GM23338 (cell line): ENCODE measurements at regions not wholly inside any gene's neighbourhood (a gene's known extent, or its start where the extent isn't known, plus 50 kb on each side); places are given as distances from the start of the nearest gene placed in this dataset.

Experiments
- ATAC-seq: fragments of 200-7000 bp; cut with Tn5 transposase; 3 replicates; pipeline ENCODE4 v1.9.1; 2020
- DNase-seq: peaks from one replicate; pipeline ENCODE4 v3.0.0-alpha.2; 2015; ENCODE audit warnings: low spot score
- H2AFZ ChIP-seq: fragments of 200-600 bp; sonication (generic); 2 replicates; pipeline ENCODE4 v1.8.0; 2016; ENCODE audit warnings: antibody characterized with exemption, mild to moderate bottlenecking, moderate library complexity
- H3F3A ChIP-seq: fragments of 200-600 bp; sonication (generic); replicated peaks from 2 replicates; pipeline ENCODE4 v1.8.0; 2017; ENCODE audit warnings: antibody characterized with exemption, mixed run types, low read depth
- H3K27ac ChIP-seq: fragments of 200-600 bp; sonication (generic); 2 replicates; pipeline ENCODE4 v1.6.1; 2016; ENCODE audit warnings: low read depth
- H3K27me3 ChIP-seq: fragments of 200-600 bp; sonication (generic); 2 replicates; pipeline ENCODE4 v1.8.0; 2016; ENCODE audit warnings: mild to moderate bottlenecking, mixed run types, moderate library complexity; ENCODE audit not compliant: insufficient read depth
- H3K36me3 ChIP-seq: fragments of 200-600 bp; sonication (generic); 2 replicates; pipeline ENCODE4 v1.8.0; 2016; ENCODE audit warnings: mild to moderate bottlenecking; ENCODE audit not compliant: insufficient read depth
- H3K4me1 ChIP-seq: fragments of 200-600 bp; sonication (generic); 2 replicates; pipeline ENCODE4 v1.8.0; 2016; ENCODE audit warnings: mild to moderate bottlenecking, moderate library complexity; ENCODE audit not compliant: insufficient read depth
- H3K4me2 ChIP-seq: fragments of 200-600 bp; sonication (generic); 2 replicates; pipeline ENCODE4 v1.7.1; 2017; ENCODE audit warnings: mixed run types
- H3K4me3 ChIP-seq: fragments of 200-600 bp; sonication (generic); 2 replicates; pipeline ENCODE4 v1.6.1; 2016; ENCODE audit warnings: mixed run types
- H3K79me2 ChIP-seq: fragments of 200-600 bp; sonication (generic); replicated peaks from 2 replicates; pipeline ENCODE4 v1.8.0; 2017; ENCODE audit warnings: mild to moderate bottlenecking; ENCODE audit not compliant: insufficient read depth
- H3K9me2 ChIP-seq: fragments of 200-600 bp; sonication (generic); 2 replicates; pipeline ENCODE4 v1.8.0; 2017; ENCODE audit not compliant: insufficient read depth
- H4K20me1 ChIP-seq: fragments of 200-600 bp; sonication (generic); replicated peaks from 2 replicates; pipeline ENCODE4 v1.8.0; 2017; ENCODE audit warnings: mild to moderate bottlenecking; ENCODE audit not compliant: insufficient read depth
- H3K27ac Mint-ChIP-seq: 2 replicates; pipeline ENCODE4 v1.8.0; 2020; ENCODE audit warnings: inconsistent platforms, mild to moderate bottlenecking, moderate library complexity, mixed read lengths
- H3K27me3 Mint-ChIP-seq: 3 replicates; pipeline ENCODE4 v1.8.0; 2022; ENCODE audit warnings: low read depth, mild to moderate bottlenecking, moderate library complexity, mixed read lengths, inconsistent platforms; ENCODE audit not compliant: insufficient read depth, poor library complexity
- H3K36me3 Mint-ChIP-seq: 3 replicates; pipeline ENCODE4 v1.8.0; 2021; ENCODE audit warnings: low read depth, mild to moderate bottlenecking, inconsistent platforms, moderate library complexity, mixed read lengths
- H3K4me1 Mint-ChIP-seq: 3 replicates; pipeline ENCODE4 v1.8.0; 2020; ENCODE audit warnings: mild to moderate bottlenecking, inconsistent platforms, mixed read lengths
- H3K4me3 Mint-ChIP-seq: 3 replicates; pipeline ENCODE4 v1.8.0; 2021; ENCODE audit warnings: moderate library complexity, mild to moderate bottlenecking, inconsistent platforms, mixed read lengths
- H3K9me3 Mint-ChIP-seq: 3 replicates; pipeline ENCODE4 v1.8.0; 2020; ENCODE audit warnings: moderate library complexity, mild to moderate bottlenecking, inconsistent platforms, mixed read lengths
- CREB1 ChIP-seq: fragments of 250-450 bp; sonication (Bioruptor Pico); IDR thresholded peaks from 2 replicates; pipeline ENCODE4 v1.5.0; 2020; ENCODE audit warnings: low read depth, mild to moderate bottlenecking, moderate library complexity
- EZH2 ChIP-seq: fragments of 200-600 bp; sonication (generic); IDR thresholded peaks from one replicate; pipeline ENCODE4 v1.8.0; 2017; ENCODE audit warnings: antibody characterized with exemption, mild to moderate bottlenecking, low read depth; ENCODE audit not compliant: unreplicated experiment
- EZH2phosphoT487 ChIP-seq: fragments of 200-600 bp; sonication (generic); IDR thresholded peaks from one replicate; pipeline ENCODE4 v1.8.1; 2018; ENCODE audit warnings: antibody characterized with exemption; ENCODE audit not compliant: unreplicated experiment
- JUNB ChIP-seq: IDR thresholded peaks from one replicate; pipeline ENCODE4 v1.6.1; 2016; ENCODE audit warnings: antibody characterized with exemption; ENCODE audit not compliant: unreplicated experiment
- NANOG ChIP-seq: IDR thresholded peaks from 2 replicates; pipeline ENCODE4 v1.6.1; 2016; ENCODE audit warnings: antibody characterized with exemption, borderline replicate concordance
- POLR2AphosphoS5 ChIP-seq: IDR thresholded peaks from 2 replicates; pipeline ENCODE4 v1.6.1; 2016; ENCODE audit warnings: antibody characterized with exemption, low read depth
- TF ChIP-seq, protein P1 (sequence below), 2 experiments: fragments of 200-600 bp in 1 of 2; sonication (generic) in 1 of 2; conservative IDR thresholded peaks; 2 replicates each; pipeline versions ENCODE4 v1.5.1 to v1.6.1; 2016 to 2017; ENCODE audit warnings: antibody characterized with exemption in 2 of 2, low read depth in 2 of 2, mild to moderate bottlenecking in 2 of 2, moderate library complexity in 1 of 2
- TF ChIP-seq, protein P2 (sequence below): fragments of 250-450 bp; sonication (Bioruptor Pico); IDR thresholded peaks from 2 replicates; pipeline ENCODE4 v1.5.0; 2020; ENCODE audit warnings: mild to moderate bottlenecking, moderate library complexity
- TF ChIP-seq, protein P3 (sequence below): IDR thresholded peaks from 2 replicates; pipeline ENCODE4 v1.6.1; 2016; ENCODE audit warnings: antibody characterized with exemption

DNA sequence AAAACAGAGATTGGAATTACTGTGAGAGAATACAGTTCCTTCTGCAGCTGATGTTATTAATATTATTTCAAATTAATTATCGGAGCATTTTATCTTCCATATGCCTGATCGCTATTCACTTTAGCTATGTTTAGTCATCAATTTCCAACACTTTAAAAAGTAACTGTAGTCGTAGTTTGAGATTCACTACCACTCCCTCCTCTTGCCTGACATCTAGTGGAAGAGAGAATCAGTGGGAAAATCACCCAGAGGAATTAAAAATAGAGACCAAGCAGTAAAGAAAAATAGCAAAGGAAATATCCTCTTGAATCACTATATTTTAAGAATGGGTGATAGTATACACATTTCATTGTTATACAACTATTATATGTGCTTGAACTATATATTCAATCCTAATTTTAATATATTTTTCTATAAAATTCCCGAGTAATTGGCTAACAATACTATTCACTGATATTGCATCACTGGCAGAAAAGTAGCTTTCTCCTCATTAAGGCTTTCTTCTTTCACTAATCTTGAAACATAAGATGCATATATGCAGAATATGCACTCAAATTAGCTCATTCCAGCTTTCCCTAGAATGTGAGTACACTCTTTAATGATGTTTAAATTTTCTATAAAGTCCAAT lies 708.7 kb downstream of the CDH9 start:
- Histone ChIP-seq H3K27ac (no peak overlapping the region), H3K36me3 (no peaks in the 10 kb centered on the region), H2AFZ (no peak overlapping the region), H3K4me3 (no peak overlapping the region), H3K4me2 (no peak overlapping the region), H3K9me2 (no peaks in the 10 kb centered on the region), H3K79me2 (no peaks in the 10 kb centered on the region), H3F3A (no peaks in the 10 kb centered on the region), H3K27me3 (no peaks in the 10 kb centered on the region), H4K20me1 (no peaks in the 10 kb centered on the region), H3K4me1 (peaks cover 6% of the 10 kb centered on the region; the same call in 1 of the 2 replicates)
- peak; percentile 45 for DNase-seq
- peaks cover 3% of the 10 kb centered on the region; the same call in 2 of the 3 replicates for H3K4me1 Mint-ChIP-seq
- ATAC-seq = no peak
- no peak overlapping the region for H3K27ac Mint-ChIP-seq
- TF ChIP-seq NANOG = no peak
- TF ChIP-seq, protein P1, sequence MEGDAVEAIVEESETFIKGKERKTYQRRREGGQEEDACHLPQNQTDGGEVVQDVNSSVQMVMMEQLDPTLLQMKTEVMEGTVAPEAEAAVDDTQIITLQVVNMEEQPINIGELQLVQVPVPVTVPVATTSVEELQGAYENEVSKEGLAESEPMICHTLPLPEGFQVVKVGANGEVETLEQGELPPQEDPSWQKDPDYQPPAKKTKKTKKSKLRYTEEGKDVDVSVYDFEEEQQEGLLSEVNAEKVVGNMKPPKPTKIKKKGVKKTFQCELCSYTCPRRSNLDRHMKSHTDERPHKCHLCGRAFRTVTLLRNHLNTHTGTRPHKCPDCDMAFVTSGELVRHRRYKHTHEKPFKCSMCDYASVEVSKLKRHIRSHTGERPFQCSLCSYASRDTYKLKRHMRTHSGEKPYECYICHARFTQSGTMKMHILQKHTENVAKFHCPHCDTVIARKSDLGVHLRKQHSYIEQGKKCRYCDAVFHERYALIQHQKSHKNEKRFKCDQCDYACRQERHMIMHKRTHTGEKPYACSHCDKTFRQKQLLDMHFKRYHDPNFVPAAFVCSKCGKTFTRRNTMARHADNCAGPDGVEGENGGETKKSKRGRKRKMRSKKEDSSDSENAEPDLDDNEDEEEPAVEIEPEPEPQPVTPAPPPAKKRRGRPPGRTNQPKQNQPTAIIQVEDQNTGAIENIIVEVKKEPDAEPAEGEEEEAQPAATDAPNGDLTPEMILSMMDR (conservative IDR thresholded peaks at IDR 0.05; ENCODE audit: low read depth in 2 of 2) = peak; percentile 73 to 78
- no peaks in the 10 kb centered on the region; the same call in 1 of the 3 replicates for H3K36me3 Mint-ChIP-seq
- peaks cover 8% of the 10 kb centered on the region; the same call in 2 of the 3 replicates for H3K9me3 Mint-ChIP-seq
- peaks cover 2% of the 10 kb centered on the region for H3K27me3 Mint-ChIP-seq
- no peak overlapping the region for H3K4me3 Mint-ChIP-seq

DNA sequence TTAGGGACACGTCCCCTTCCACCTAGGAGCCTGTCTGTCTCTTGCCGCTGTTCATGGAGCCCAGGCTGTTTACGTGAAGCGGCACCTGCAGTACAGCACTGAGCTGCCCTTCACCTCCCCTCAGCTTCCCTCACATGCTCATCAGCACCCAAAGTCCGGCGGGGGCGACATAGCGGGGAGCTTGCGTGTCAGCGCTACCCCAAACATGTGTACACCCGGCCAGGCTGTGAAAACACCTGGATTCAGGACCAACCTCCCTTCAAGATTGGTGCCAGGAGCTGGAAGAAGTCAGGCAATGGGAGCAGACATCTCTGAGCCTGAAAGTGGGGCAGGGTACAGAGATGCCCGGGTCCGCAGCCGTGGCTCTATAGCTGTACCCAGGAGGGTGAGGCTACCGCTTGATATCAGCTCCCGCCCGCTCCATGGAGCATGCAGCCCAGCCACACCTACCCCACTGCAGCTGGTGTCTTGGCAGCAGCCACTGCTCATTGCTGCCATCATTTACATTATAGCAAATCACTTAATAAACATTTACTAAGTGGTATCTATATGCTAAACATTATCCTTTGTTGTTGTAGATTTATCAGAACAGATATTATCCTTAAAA lies 712.1 kb downstream of the CDH9 start:
- no peak for ATAC-seq
- peaks cover 8% of the 10 kb centered on the region; the same call in 2 of the 3 replicates for H3K9me3 Mint-ChIP-seq
- TF ChIP-seq NANOG (no peak), CREB1 (CRISPR knock-in tag) (no peak), EZH2phosphoT487 (no peak), EZH2 (no peak), POLR2AphosphoS5 (no peak), JUNB (no peak)
- TF ChIP-seq, protein P2, sequence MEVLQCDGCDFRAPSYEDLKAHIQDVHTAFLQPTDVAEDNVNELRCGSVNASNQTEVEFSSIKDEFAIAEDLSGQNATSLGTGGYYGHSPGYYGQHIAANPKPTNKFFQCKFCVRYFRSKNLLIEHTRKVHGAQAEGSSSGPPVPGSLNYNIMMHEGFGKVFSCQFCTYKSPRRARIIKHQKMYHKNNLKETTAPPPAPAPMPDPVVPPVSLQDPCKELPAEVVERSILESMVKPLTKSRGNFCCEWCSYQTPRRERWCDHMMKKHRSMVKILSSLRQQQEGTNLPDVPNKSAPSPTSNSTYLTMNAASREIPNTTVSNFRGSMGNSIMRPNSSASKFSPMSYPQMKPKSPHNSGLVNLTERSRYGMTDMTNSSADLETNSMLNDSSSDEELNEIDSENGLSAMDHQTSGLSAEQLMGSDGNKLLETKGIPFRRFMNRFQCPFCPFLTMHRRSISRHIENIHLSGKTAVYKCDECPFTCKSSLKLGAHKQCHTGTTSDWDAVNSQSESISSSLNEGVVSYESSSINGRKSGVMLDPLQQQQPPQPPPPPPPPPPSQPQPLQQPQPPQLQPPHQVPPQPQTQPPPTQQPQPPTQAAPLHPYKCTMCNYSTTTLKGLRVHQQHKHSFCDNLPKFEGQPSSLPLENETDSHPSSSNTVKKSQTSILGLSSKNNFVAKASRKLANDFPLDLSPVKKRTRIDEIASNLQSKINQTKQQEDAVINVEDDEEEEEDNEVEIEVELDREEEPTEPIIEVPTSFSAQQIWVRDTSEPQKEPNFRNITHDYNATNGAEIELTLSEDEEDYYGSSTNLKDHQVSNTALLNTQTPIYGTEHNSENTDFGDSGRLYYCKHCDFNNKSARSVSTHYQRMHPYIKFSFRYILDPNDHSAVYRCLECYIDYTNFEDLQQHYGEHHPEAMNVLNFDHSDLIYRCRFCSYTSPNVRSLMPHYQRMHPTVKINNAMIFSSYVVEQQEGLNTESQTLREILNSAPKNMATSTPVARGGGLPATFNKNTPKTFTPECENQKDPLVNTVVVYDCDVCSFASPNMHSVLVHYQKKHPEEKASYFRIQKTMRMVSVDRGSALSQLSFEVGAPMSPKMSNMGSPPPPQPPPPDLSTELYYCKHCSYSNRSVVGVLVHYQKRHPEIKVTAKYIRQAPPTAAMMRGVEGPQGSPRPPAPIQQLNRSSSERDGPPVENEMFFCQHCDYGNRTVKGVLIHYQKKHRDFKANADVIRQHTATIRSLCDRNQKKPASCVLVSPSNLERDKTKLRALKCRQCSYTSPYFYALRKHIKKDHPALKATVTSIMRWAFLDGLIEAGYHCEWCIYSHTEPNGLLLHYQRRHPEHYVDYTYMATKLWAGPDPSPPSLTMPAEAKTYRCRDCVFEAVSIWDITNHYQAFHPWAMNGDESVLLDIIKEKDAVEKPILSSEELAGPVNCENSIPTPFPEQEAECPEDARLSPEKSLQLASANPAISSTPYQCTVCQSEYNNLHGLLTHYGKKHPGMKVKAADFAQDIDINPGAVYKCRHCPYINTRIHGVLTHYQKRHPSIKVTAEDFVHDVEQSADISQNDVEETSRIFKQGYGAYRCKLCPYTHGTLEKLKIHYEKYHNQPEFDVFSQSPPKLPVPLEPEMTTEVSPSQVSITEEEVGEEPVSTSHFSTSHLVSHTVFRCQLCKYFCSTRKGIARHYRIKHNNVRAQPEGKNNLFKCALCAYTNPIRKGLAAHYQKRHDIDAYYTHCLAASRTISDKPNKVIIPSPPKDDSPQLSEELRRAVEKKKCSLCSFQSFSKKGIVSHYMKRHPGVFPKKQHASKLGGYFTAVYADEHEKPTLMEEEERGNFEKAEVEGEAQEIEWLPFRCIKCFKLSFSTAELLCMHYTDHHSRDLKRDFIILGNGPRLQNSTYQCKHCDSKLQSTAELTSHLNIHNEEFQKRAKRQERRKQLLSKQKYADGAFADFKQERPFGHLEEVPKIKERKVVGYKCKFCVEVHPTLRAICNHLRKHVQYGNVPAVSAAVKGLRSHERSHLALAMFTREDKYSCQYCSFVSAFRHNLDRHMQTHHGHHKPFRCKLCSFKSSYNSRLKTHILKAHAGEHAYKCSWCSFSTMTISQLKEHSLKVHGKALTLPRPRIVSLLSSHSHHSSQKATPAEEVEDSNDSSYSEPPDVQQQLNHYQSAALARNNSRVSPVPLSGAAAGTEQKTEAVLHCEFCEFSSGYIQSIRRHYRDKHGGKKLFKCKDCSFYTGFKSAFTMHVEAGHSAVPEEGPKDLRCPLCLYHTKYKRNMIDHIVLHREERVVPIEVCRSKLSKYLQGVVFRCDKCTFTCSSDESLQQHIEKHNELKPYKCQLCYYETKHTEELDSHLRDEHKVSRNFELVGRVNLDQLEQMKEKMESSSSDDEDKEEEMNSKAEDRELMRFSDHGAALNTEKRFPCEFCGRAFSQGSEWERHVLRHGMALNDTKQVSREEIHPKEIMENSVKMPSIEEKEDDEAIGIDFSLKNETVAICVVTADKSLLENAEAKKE (CRISPR knock-in tag) = no peak
- TF ChIP-seq, protein P1 (conservative IDR thresholded peaks at IDR 0.05; ENCODE audit: low read depth in 2 of 2) = no peak
- TF ChIP-seq, protein P3, sequence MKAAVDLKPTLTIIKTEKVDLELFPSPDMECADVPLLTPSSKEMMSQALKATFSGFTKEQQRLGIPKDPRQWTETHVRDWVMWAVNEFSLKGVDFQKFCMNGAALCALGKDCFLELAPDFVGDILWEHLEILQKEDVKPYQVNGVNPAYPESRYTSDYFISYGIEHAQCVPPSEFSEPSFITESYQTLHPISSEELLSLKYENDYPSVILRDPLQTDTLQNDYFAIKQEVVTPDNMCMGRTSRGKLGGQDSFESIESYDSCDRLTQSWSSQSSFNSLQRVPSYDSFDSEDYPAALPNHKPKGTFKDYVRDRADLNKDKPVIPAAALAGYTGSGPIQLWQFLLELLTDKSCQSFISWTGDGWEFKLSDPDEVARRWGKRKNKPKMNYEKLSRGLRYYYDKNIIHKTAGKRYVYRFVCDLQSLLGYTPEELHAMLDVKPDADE = no peak

More for the DNA sequence above, 712.1 kb downstream of the CDH9 start:
- Histone ChIP-seq H3F3A (no peaks in the 10 kb centered on the region), H3K4me3 (no peak overlapping the region), H3K4me1 (no peaks in the 10 kb centered on the region), H3K79me2 (no peaks in the 10 kb centered on the region), H4K20me1 (no peaks in the 10 kb centered on the region), H3K27me3 (no peaks in the 10 kb centered on the region), H3K4me2 (no peak overlapping the region), H3K27ac (no peak overlapping the region), H3K36me3 (no peaks in the 10 kb centered on the region), H2AFZ (no peak overlapping the region), H3K9me2 (no peaks in the 10 kb centered on the region)
- H3K27ac Mint-ChIP-seq = no peak overlapping the region
- H3K36me3 Mint-ChIP-seq = no peaks in the 10 kb centered on the region; the same call in 1 of the 3 replicates
- H3K27me3 Mint-ChIP-seq = peaks cover 2% of the 10 kb centered on the region
- DNase-seq = no peak
- H3K4me3 Mint-ChIP-seq = no peak overlapping the region
- H3K4me1 Mint-ChIP-seq = no peaks in the 10 kb centered on the region
